ENCODE measurements at regions not wholly inside any gene's neighbourhood (a gene's known extent, or its start where the extent isn't known, plus 50 kb on each side); places are given as distances from the start of the nearest gene placed in this dataset.
"Not testable (repeated sequence)": the region's sequence is repeated elsewhere in the genome, so short reads cannot be mapped to it uniquely, and the experiment has no call there.

DNA sequence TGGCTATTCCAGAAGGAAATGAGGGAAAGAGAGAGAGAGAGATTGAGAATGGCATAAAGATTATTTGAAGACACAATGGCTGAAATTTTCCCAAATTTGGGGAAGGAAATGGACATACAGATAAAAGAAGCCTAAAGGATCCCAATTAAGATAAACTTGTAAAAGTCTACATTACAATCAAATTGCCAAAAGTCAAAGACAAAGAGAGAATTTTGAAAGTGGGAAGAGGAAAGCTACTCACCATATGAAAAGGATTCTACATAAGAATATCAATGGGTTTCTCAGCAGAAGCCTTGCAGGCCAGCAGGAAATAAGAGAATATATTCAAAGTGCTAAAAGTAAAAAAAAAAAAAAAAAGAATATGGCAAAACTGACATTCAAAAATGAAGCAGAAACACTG, 233.0 kb upstream of the NFIA start:
- H3K36me3 ChIP-seq (ENCODE audit: control insufficient read depth, insufficient read depth, low read length) = no peaks in the 10 kb centered on the region
- H3K4me3 ChIP-seq (ENCODE audit: low read depth, low read length) = no peak overlapping the region
- no peaks in the 10 kb centered on the region for H3K27me3 ChIP-seq (ENCODE audit: control insufficient read depth, insufficient read depth, low read length)

DNA sequence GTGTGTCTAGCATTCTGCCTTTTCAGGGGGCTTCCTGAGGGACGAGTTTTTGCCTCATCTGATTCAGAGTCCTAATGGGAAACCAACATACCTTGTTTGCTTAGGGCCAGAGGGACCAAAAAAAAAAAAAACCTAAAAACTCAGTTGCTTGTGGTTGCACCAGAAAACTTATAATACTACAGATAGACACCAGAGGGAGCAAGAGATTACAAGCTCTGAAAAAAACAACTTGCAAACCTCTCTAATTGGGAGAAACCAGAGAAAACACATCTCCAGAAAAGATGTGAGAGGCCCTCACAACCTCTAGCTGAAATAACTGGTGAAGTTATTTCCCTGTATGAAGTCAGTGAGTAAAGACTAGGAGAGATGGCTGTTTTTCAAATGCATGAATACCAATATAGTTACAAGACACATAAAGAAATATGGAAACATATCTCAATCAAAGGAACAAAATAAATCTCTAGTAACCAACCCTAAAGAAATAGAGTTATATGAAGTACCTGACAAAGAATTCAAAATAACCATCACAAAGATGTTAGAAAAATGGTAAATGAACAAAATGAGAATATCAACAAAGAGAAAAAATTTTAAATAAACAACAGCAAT, 233.7 kb upstream of the NFIA start:
- DNase-seq (ENCODE audit: low read depth) = no peak
- Histone ChIP-seq H3K4me3 (ENCODE audit: low read depth, low read length) (no peak overlapping the region), H3K27me3 (ENCODE audit: control insufficient read depth, insufficient read depth, low read length) (no peaks in the 10 kb centered on the region), H3K36me3 (ENCODE audit: control insufficient read depth, insufficient read depth, low read length) (no peaks in the 10 kb centered on the region)
- TF ChIP-seq, protein P1, sequence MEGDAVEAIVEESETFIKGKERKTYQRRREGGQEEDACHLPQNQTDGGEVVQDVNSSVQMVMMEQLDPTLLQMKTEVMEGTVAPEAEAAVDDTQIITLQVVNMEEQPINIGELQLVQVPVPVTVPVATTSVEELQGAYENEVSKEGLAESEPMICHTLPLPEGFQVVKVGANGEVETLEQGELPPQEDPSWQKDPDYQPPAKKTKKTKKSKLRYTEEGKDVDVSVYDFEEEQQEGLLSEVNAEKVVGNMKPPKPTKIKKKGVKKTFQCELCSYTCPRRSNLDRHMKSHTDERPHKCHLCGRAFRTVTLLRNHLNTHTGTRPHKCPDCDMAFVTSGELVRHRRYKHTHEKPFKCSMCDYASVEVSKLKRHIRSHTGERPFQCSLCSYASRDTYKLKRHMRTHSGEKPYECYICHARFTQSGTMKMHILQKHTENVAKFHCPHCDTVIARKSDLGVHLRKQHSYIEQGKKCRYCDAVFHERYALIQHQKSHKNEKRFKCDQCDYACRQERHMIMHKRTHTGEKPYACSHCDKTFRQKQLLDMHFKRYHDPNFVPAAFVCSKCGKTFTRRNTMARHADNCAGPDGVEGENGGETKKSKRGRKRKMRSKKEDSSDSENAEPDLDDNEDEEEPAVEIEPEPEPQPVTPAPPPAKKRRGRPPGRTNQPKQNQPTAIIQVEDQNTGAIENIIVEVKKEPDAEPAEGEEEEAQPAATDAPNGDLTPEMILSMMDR (IDR thresholded peaks at IDR 0.05; ENCODE audit: insufficient read depth, low read length, poor library complexity, severe bottlenecking) = peak; percentile 56

More for the DNA sequence above, 233.0 kb upstream of the NFIA start:
- TF ChIP-seq, protein P1 (IDR thresholded peaks at IDR 0.05; ENCODE audit: insufficient read depth, low read length, poor library complexity, severe bottlenecking) = no peak
- no peak for DNase-seq (ENCODE audit: low read depth)

DNA sequence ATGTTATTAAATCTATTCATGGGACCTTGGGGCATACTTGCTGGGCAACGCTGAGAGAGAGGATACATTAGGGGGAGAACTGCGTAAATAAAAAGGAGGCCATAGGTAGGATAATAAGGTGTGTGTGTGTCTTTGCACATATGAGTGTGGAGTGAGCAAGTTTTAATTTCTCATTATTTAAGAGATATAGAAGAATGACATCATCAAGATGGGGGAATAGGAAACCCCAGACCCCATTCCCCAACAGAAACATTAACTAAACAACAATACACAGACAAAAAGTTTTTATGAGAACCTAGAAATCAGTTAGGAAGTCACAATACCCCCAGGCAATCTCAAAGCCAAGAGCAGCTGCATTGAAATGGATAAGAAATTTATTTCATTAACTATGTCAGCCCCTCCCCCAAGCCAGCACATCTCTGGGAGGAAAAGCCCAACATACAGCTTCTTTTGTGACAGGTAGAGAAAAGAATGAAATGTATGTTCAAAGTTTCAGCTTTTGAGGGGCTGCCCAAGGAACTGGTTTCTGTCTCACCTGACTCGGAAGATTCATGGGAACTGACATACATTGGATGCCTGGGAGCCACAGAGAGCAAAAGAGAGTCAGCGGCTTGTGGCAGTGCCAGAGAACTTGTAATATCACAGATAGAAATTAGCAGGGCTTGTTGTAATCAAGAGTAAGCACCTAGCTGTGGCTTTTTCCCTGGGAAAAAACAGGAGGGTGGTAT, 234.3 kb upstream of the NFIA start:
- Histone ChIP-seq H3K27me3 (ENCODE audit: control insufficient read depth, insufficient read depth, low read length) (no peaks in the 10 kb centered on the region), H3K36me3 (ENCODE audit: control insufficient read depth, insufficient read depth, low read length) (no peaks in the 10 kb centered on the region), H3K4me3 (ENCODE audit: low read depth, low read length) (no peak overlapping the region)
- TF ChIP-seq, protein P1 (IDR thresholded peaks at IDR 0.05; ENCODE audit: insufficient read depth, low read length, poor library complexity, severe bottlenecking) = no peak
- no peak for DNase-seq (ENCODE audit: low read depth)

DNA sequence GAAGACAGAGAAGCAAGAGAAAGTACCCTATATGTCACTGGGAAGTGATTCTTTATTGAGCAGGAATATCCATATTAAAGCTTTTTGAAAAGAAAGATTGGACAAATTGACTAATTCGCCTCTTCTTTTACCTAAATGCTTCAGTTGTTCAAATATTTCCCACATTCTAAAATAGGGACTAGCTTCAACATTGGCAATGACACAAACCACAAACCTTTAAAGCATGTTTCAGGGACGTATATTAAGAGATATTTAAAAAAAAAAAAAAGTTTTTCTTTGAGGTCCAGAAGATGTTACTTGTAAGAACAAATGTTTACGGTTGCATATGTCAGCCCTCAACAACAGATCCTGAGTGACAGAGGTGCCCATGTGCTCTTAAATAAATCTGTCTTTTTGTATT, 235.0 kb upstream of the NFIA start:
- H3K4me3 ChIP-seq (ENCODE audit: low read depth, low read length) = no peak overlapping the region
- DNase-seq (ENCODE audit: low read depth) = no peak

DNA sequence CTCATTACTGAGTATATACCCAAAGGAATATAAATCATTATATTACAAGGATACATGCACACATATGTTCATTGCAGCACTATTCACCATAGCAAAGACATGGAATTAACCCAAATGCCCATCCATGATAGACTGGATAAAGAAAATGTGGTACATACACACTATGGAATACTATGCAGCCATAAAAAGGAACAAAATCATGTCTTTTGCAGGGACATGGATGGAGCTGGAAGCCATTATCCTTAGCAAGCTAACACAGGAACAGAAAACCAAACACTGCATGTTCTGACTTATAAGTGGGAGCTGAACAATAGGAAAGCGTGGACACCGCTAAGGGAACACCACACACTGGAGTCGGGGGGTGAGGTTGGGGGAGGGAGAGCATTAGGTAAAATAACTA, 236.7 kb upstream of the NFIA start:
- DNase-seq (ENCODE audit: low read depth); H3K4me3 ChIP-seq (ENCODE audit: low read depth, low read length); H3K36me3 ChIP-seq (ENCODE audit: control insufficient read depth, insufficient read depth, low read length); H3K27me3 ChIP-seq (ENCODE audit: control insufficient read depth, insufficient read depth, low read length): not testable (repeated sequence)

More for the DNA sequence above, 235.0 kb upstream of the NFIA start:
- no peaks in the 10 kb centered on the region for H3K27me3 ChIP-seq (ENCODE audit: control insufficient read depth, insufficient read depth, low read length)
- no peaks in the 10 kb centered on the region for H3K36me3 ChIP-seq (ENCODE audit: control insufficient read depth, insufficient read depth, low read length)
- TF ChIP-seq, protein P1 (IDR thresholded peaks at IDR 0.05; ENCODE audit: insufficient read depth, low read length, poor library complexity, severe bottlenecking) = no peak

DNA sequence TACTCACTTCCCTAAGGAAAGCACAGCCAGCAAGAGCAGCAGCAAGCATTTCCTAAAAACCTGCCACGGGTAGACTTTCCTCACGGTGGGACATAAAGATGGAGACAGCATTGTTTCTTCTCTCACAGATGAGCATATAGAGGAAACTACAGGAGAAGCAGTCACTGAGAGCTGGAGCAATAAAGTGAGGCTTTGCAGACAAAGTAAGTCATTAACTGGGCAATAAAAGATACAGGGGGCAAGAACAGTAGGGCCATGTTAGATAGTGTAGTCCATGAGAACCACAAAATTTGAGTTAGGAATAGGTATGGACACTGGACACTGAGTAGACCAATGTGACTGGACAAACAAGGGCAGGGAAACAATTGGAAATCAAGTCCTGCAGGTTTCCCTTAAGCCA, 240.1 kb upstream of the NFIA start:
- DNase-seq (ENCODE audit: low read depth) = no peak
- Histone ChIP-seq H3K4me3 (ENCODE audit: low read depth, low read length) (no peak overlapping the region), H3K27me3 (ENCODE audit: control insufficient read depth, insufficient read depth, low read length) (no peaks in the 10 kb centered on the region), H3K36me3 (ENCODE audit: control insufficient read depth, insufficient read depth, low read length) (no peaks in the 10 kb centered on the region)
- TF ChIP-seq, protein P1 (IDR thresholded peaks at IDR 0.05; ENCODE audit: insufficient read depth, low read length, poor library complexity, severe bottlenecking) = no peak

All from kidney epithelial cell (primary cell).